H1 (cell line): ENCODE measurements at regions not wholly inside any gene's neighbourhood (a gene's known extent, or its start where the extent isn't known, plus 50 kb on each side); places are given as distances from the start of the nearest gene placed in this dataset.

Source experiments
- CTCF ChIA-PET: fragments of 300-600 bp; sonication (Branson Sonifier 250); formaldehyde crosslinking; loops from one replicate; lab custom pipeline; 2021; ENCODE audit not compliant: partially characterized antibody; lab: Charles Lee
- POLR2A ChIA-PET: fragments of 300-600 bp; sonication (Branson Sonifier 250); formaldehyde crosslinking; loops from one replicate; lab custom pipeline; 2021; ENCODE audit warnings: inconsistent platforms; ENCODE audit not compliant: partially characterized antibody; lab: Charles Lee
- DNase-seq, 2 experiments: peaks; one replicate each; pipeline versions ENCODE4 v3.0.0 to v3.0.0-alpha.2; 2010 to 2022; ENCODE audit warnings: low spot score in 2 of 2, low read depth in 1 of 2, mixed read lengths in 1 of 2
- FAIRE-seq: peaks from 2 replicates; lab custom pipeline; 2011; peaks lifted over from hg19 to GRCh38; lab: Jason Lieb, UNC
- H2AFZ ChIP-seq: 2 replicates; pipeline ENCODE4 v1.8.1; 2012; ENCODE audit warnings: low read length, inconsistent platforms
- H2AK5ac ChIP-seq: 2 replicates; pipeline ENCODE4 v1.6.1; 2013; ENCODE audit warnings: low read depth, low read length
- H2BK120ac ChIP-seq: replicated peaks from 2 replicates; pipeline ENCODE3; 2013; ENCODE audit warnings: low read depth, low read length, inconsistent platforms
- H2BK12ac ChIP-seq: 2 replicates; pipeline ENCODE4 v1.6.1; 2013; ENCODE audit warnings: low read depth, low read length
- H2BK15ac ChIP-seq: 2 replicates; pipeline ENCODE4 v1.6.1; 2013; ENCODE audit warnings: low read length
- H2BK20ac ChIP-seq: 2 replicates; pipeline ENCODE4 v1.6.1; 2013; ENCODE audit warnings: low read length
- H2BK5ac ChIP-seq: 2 replicates; pipeline ENCODE4 v1.6.1; 2013; ENCODE audit warnings: low read depth, low read length
- H3K14ac ChIP-seq: 2 replicates; pipeline ENCODE4 v1.6.1; 2013; ENCODE audit warnings: inconsistent platforms; ENCODE audit not compliant: insufficient read length
- H3K18ac ChIP-seq: 2 replicates; pipeline ENCODE4 v1.6.1; 2013; ENCODE audit warnings: low read length; ENCODE audit errors: extremely low read depth
- H3K23ac ChIP-seq: 2 replicates; pipeline ENCODE4 v1.6.1; 2013; ENCODE audit warnings: inconsistent platforms; ENCODE audit not compliant: insufficient read length
- H3K23me2 ChIP-seq: 2 replicates; pipeline ENCODE4 v1.6.1; 2013; ENCODE audit warnings: low read depth, low read length
- H3K27ac ChIP-seq: 2 replicates; pipeline ENCODE4 v1.6.1; 2011; ENCODE audit warnings: low read depth, low read length, inconsistent platforms
- H3K27me3 ChIP-seq, 4 experiments: replicated peaks in 1 of 4; 1 replicate in 1 of 4; 2 replicates in 3 of 4; pipeline versions ENCODE4 v1.6.1 to v1.8.1; 2011 to 2013; ENCODE audit warnings: low read length in 3 of 4, mild to moderate bottlenecking in 3 of 4, inconsistent platforms in 2 of 4, mixed read lengths in 2 of 4, moderate library complexity in 1 of 4; ENCODE audit not compliant: control insufficient read depth in 3 of 4, insufficient read depth in 3 of 4; ENCODE audit errors: extremely low read depth in 1 of 4
- H3K36me3 ChIP-seq, 4 experiments: 2 replicates each; pipeline versions ENCODE4 v1.6.1 to v1.8.1; 2011 to 2013; ENCODE audit warnings: mild to moderate bottlenecking in 4 of 4, low read length in 3 of 4, moderate library complexity in 2 of 4, control low read depth in 1 of 4, inconsistent platforms in 1 of 4; ENCODE audit not compliant: insufficient read depth in 4 of 4, control insufficient read depth in 2 of 4
- H3K4ac ChIP-seq: replicated peaks from 2 replicates; pipeline ENCODE3; 2013; ENCODE audit warnings: low read length, low read depth, mixed read lengths, inconsistent platforms; ENCODE audit not compliant: insufficient read length
- H3K4me1 ChIP-seq, 4 experiments: replicated peaks in 1 of 4; 1 replicate in 1 of 4; 2 replicates in 3 of 4; pipeline versions ENCODE4 v1.6.1 to v1.8.1; 2011 to 2013; ENCODE audit warnings: low read length in 3 of 4, inconsistent platforms in 2 of 4, mixed read lengths in 1 of 4; ENCODE audit not compliant: insufficient read depth in 4 of 4, control insufficient read depth in 3 of 4
- H3K4me2 ChIP-seq, 2 experiments: 2 replicates each; pipeline versions ENCODE4 v1.6.1 to v1.8.1; 2011 to 2013; ENCODE audit warnings: low read depth in 2 of 2, low read length in 2 of 2, control low read depth in 1 of 2, inconsistent platforms in 1 of 2, mild to moderate bottlenecking in 1 of 2; ENCODE audit not compliant: insufficient read depth in 1 of 2
- H3K4me3 ChIP-seq, 4 experiments: fragments of 200-600, 300-600 bp in 1 of 4; sonication (generic), shearing (Covaris generic), sonication (Bioruptor Twin) in 1 of 4; 2 replicates each; pipeline versions ENCODE4 v1.5.1 to v1.8.1; 2011 to 2016; ENCODE audit warnings: low read length in 4 of 4, low read depth in 3 of 4, control low read depth in 2 of 4, inconsistent platforms in 2 of 4, mild to moderate bottlenecking in 2 of 4, mixed read lengths in 1 of 4, moderate library complexity in 1 of 4; ENCODE audit not compliant: insufficient read depth in 2 of 4; ENCODE audit errors: extremely low read depth in 1 of 4
- H3K56ac ChIP-seq: replicated peaks from 2 replicates; pipeline ENCODE3; 2013; ENCODE audit warnings: low read depth, mild to moderate bottlenecking, mixed read lengths, low read length, inconsistent platforms; ENCODE audit not compliant: insufficient read length
- H3K79me1 ChIP-seq: 2 replicates; pipeline ENCODE4 v1.6.1; 2013; ENCODE audit warnings: low read depth, low read length, control low read depth
- H3K79me2 ChIP-seq, 2 experiments: 2 replicates each; pipeline versions ENCODE4 v1.6.1 to v1.8.1; 2012 to 2013; ENCODE audit warnings: low read length in 2 of 2, mild to moderate bottlenecking in 2 of 2, inconsistent platforms in 1 of 2; ENCODE audit not compliant: insufficient read depth in 2 of 2, control insufficient read depth in 1 of 2
- H3K9ac ChIP-seq, 4 experiments: replicated peaks in 1 of 4; 1 replicate in 1 of 4; 2 replicates in 3 of 4; pipeline versions ENCODE4 v1.6.1 to v1.8.1; 2011 to 2013; ENCODE audit warnings: low read depth in 3 of 4, low read length in 3 of 4, control low read depth in 2 of 4, mild to moderate bottlenecking in 2 of 4, moderate library complexity in 2 of 4, inconsistent platforms in 1 of 4; ENCODE audit errors: extremely low read depth in 1 of 4
- H3K9me3 ChIP-seq, 2 experiments: 2 replicates each; pipeline versions ENCODE4 v1.6.1 to v1.8.1; 2012 to 2013; ENCODE audit warnings: mild to moderate bottlenecking in 2 of 2, moderate library complexity in 2 of 2, control low read depth in 1 of 2, inconsistent platforms in 1 of 2, low read depth in 1 of 2, low read length in 1 of 2, mixed read lengths in 1 of 2; ENCODE audit not compliant: insufficient read depth in 2 of 2
- H4K20me1 ChIP-seq, 2 experiments: replicated peaks in 1 of 2; 2 replicates each; pipeline versions ENCODE3 to v1.8.1; 2011 to 2013; ENCODE audit warnings: inconsistent platforms in 2 of 2, low read length in 2 of 2, mild to moderate bottlenecking in 1 of 2; ENCODE audit not compliant: insufficient read depth in 2 of 2, control insufficient read depth in 1 of 2
- H4K5ac ChIP-seq: 2 replicates; pipeline ENCODE4 v1.6.1; 2013; ENCODE audit warnings: low read length, low read depth, mixed read lengths, inconsistent platforms; ENCODE audit not compliant: insufficient read length
- H4K8ac ChIP-seq: 2 replicates; pipeline ENCODE4 v1.8.0; 2013; ENCODE audit warnings: mild to moderate bottlenecking, moderate library complexity, low read length, inconsistent platforms; ENCODE audit not compliant: insufficient read depth; ENCODE audit errors: extremely low read depth
- H4K91ac ChIP-seq: replicated peaks from 2 replicates; pipeline ENCODE3; 2013; ENCODE audit warnings: low read length, mixed read lengths, inconsistent platforms; ENCODE audit not compliant: insufficient read length
- BRCA1 ChIP-seq: IDR thresholded peaks from 2 replicates; pipeline ENCODE4 v1.6.1; 2012; ENCODE audit warnings: low read depth, low read length, improper control_type of control experiment
- CEBPB ChIP-seq: IDR thresholded peaks from 2 replicates; pipeline ENCODE4 v1.6.1; 2012; ENCODE audit warnings: low read depth, low read length
- E2F6 ChIP-seq: IDR thresholded peaks from 2 replicates; pipeline ENCODE4 v1.6.1; 2012; ENCODE audit warnings: inconsistent platforms
- KDM1A ChIP-seq: fragments of 200-600, 300-600 bp; sonication (generic); IDR thresholded peaks from 2 replicates; pipeline ENCODE4 v1.7.1; 2016; ENCODE audit warnings: mild to moderate bottlenecking, low read length, borderline replicate concordance
- KDM5A ChIP-seq: fragments of 200-600 bp; IDR thresholded peaks from 2 replicates; pipeline ENCODE4 v1.7.1; 2012; ENCODE audit warnings: mild to moderate bottlenecking, low read length, inconsistent platforms, mixed read lengths
- NRF1 ChIP-seq: IDR thresholded peaks from 2 replicates; pipeline ENCODE4 v1.6.1; 2011; ENCODE audit warnings: mild to moderate bottlenecking, low read depth, low read length, improper control_type of control experiment
- POU5F1 ChIP-seq: IDR thresholded peaks from 2 replicates; pipeline ENCODE4 v1.6.1; 2011; ENCODE audit warnings: low read depth, mild to moderate bottlenecking, low read length, moderate library complexity
- RFX5 ChIP-seq: IDR thresholded peaks from 2 replicates; pipeline ENCODE4 v1.6.1; 2011; ENCODE audit warnings: low read depth, low read length, improper control_type of control experiment, borderline replicate concordance
- SP2 ChIP-seq: IDR thresholded peaks from 2 replicates; pipeline ENCODE4 v1.6.1; 2012; ENCODE audit warnings: mild to moderate bottlenecking, low read length, inconsistent platforms
- SUZ12 ChIP-seq: fragments of 200-600 bp; sonication (generic); IDR thresholded peaks from 2 replicates; pipeline ENCODE4 v1.6.1; 2012; ENCODE audit warnings: mild to moderate bottlenecking, inconsistent platforms, low read length, moderate library complexity, mixed read lengths
- TAF7 ChIP-seq: optimal IDR thresholded peaks from 2 replicates; pipeline ENCODE3; 2011; ENCODE audit warnings: low read depth, mild to moderate bottlenecking, inconsistent platforms, low read length, moderate library complexity, borderline replicate concordance
- TCF12 ChIP-seq: IDR thresholded peaks from 2 replicates; pipeline ENCODE4 v1.6.1; 2011; ENCODE audit warnings: low read depth, mild to moderate bottlenecking, low read length
- TEAD4 ChIP-seq: IDR thresholded peaks from 2 replicates; pipeline ENCODE4 v1.6.1; 2012; ENCODE audit warnings: low read depth, low read length, inconsistent platforms, mixed read lengths
- USF2 ChIP-seq: IDR thresholded peaks from 2 replicates; pipeline ENCODE4 v1.6.1; 2011; ENCODE audit warnings: low read length, improper control_type of control experiment
- WGBS, 2 experiments: shearing (Covaris generic) in 1 of 2; methylation state at CpG; one replicate each; pipeline versions ENCODE4 v1.1.6 to v1.1.7; 2013 to 2015; ENCODE audit warnings: low lambda C conversion rate in 2 of 2, mixed read lengths in 2 of 2, inconsistent platforms in 1 of 2, low coverage in 1 of 2, missing lambda C conversion rate in 1 of 2; ENCODE audit not compliant: insufficient replicate concordance in 2 of 2, insufficient coverage in 1 of 2, insufficient read length in 1 of 2; ENCODE audit errors: extremely low coverage in 1 of 2, missing lambda C conversion rate in 1 of 2; 5-methylcytosine and 5-hydroxymethylcytosine counted together

- H2BK5ac ChIP-seq = no peak overlapping the region
- H4K5ac ChIP-seq = no peak overlapping the region
- H4K91ac ChIP-seq = no peak overlapping the region
- H3K9ac ChIP-seq = no peak overlapping the region
- CTCF ChIA-PET = interaction anchor here (0.6 to 1.9 kb wide), 4 partner anchors 9 to 318 kb away, joined by 3 to 5 read pairs (median 4); no protein-coding TSS in a partner anchor
- no peak overlapping the region for H3K27ac ChIP-seq
- FAIRE-seq (no peak), DNase-seq (no peak)
- H3K79me2 ChIP-seq = no peaks in the 10 kb centered on the region
- no peak overlapping the region for H3K14ac ChIP-seq
- no peaks in the 10 kb centered on the region for H3K9me3 ChIP-seq
- H2BK12ac ChIP-seq = no peak overlapping the region
- no peaks in the 10 kb centered on the region for H3K36me3 ChIP-seq
- H2AK5ac ChIP-seq = no peak overlapping the region
- no peak overlapping the region for H3K4me2 ChIP-seq
- 86% methylated on average over 3 of the region's 3 CpGs; no CpG with 5 or more reads in 1 of the 2 experiments for WGBS, 2 experiments
- no peaks in the 10 kb centered on the region for H3K4me1 ChIP-seq
- H3K23ac ChIP-seq = no peak overlapping the region
- H3K4me3 ChIP-seq = no peak overlapping the region
- POLR2A ChIA-PET = no interaction called here
- no peaks in the 10 kb centered on the region; the same call in 1 of the 2 replicates for H3K23me2 ChIP-seq
- H3K27me3 ChIP-seq = no peaks in the 10 kb centered on the region
- no peaks in the 10 kb centered on the region for H4K20me1 ChIP-seq
- H3K4ac ChIP-seq = no peak overlapping the region
- no peak overlapping the region for H2BK20ac ChIP-seq
- no peak overlapping the region for H3K18ac ChIP-seq
- H4K8ac ChIP-seq = no peak overlapping the region
- no peak overlapping the region for H2BK15ac ChIP-seq
- H3K79me1 ChIP-seq = no peaks in the 10 kb centered on the region
- no peak overlapping the region for H2BK120ac ChIP-seq
- H3K56ac ChIP-seq = no peak overlapping the region
- H2AFZ ChIP-seq = no peak overlapping the region
- TF ChIP-seq POU5F1 (no peak), SUZ12 (no peak), TAF7 (no peak), E2F6 (no peak), KDM1A (no peak), TCF12 (no peak), RFX5 (no peak), SP2 (no peak), BRCA1 (no peak), CEBPB (no peak), USF2 (no peak), NRF1 (no peak), TEAD4 (no peak), KDM5A (no peak)
Measured at GRCh38 chr11:115921540-115921939, 417.3 kb upstream of the CADM1 start.
